Right cardiac atrium (tissue), 5 donors: ENCODE measurements at regions not wholly inside any gene's neighbourhood (a gene's known extent, or its start where the extent isn't known, plus 50 kb on each side); places are given as distances from the start of the nearest gene placed in this dataset.

Source experiments
- ATAC-seq, 2 donors: fragments of 200-7000 bp; cut with Tn5 transposase; one replicate each; pipeline versions ENCODE4 v1.8.0 to v1.9.1; 2020; ENCODE audit warnings: moderate library complexity in 2 of 2, mild to moderate bottlenecking in 1 of 2
- DNase-seq, 3 donors: peaks; one replicate each; pipeline ENCODE4 v3.0.0-alpha.2; 2020
- H3K27ac ChIP-seq: one replicate; pipeline ENCODE4 v1.5.1; 2013; ENCODE audit warnings: mild to moderate bottlenecking, low read length, control low read depth, moderate library complexity
- H3K27me3 ChIP-seq: one replicate; pipeline ENCODE4 v1.6.1; 2013; ENCODE audit not compliant: control insufficient read depth, insufficient read depth
- H3K4me1 ChIP-seq: one replicate; pipeline ENCODE4 v1.6.1; 2013; ENCODE audit warnings: low read length; ENCODE audit not compliant: control insufficient read depth, insufficient read depth
- H3K4me3 ChIP-seq: one replicate; pipeline ENCODE4 v1.5.1; 2013; ENCODE audit warnings: low read length, control low read depth
- H3K9me3 ChIP-seq: one replicate; pipeline ENCODE4 v1.6.1; 2013; ENCODE audit warnings: low read length; ENCODE audit not compliant: control insufficient read depth
- WGBS: extraction: QIAGEN DNeasy Blood & Tissue Kit; methylation state at CpG from one replicate; pipeline ENCODE4 v1.1.7; 2013; 5-methylcytosine and 5-hydroxymethylcytosine counted together
- intact Hi-C, 4 donors: fragments of 100-400 bp; cut with DNase I; formaldehyde crosslinking; loops; one replicate each; pipeline versions ENCODE4 v1.11.0 to v1.14.0; 2022 to 2023
- donor health status: healthy with polysubstance abuse.
- donor health status: DM: no; HTN: yes; CAD: no.
- donor health status: DM: no; HTN: no; CAD: no.
- donor health status: DM: no; HTN: yes; CAD: no; lungs with severe emphysema.
- donor health status: DM: yes; HTN: yes; CAD: no.

GRCh38 chr3:71966185-71966584 is 181.2 kb upstream of the PROK2 start:
- DNase-seq (no peak), ATAC-seq (no peak)
- intact Hi-C loops, result no loop called here
- no peaks in the 10 kb centered on the region for H3K27me3 ChIP-seq
- H3K9me3 ChIP-seq, result no peaks in the 10 kb centered on the region
- no peak overlapping the region for H3K27ac ChIP-seq
- H3K4me3 ChIP-seq, result no peak overlapping the region
- WGBS, result 57% methylated on average over 3 of the region's 3 CpGs
- no peaks in the 10 kb centered on the region for H3K4me1 ChIP-seq

GRCh38 chr3:71964170-71964569 is 179.2 kb upstream of the PROK2 start:
- 72% methylated on average over 1 of the region's 1 CpG for WGBS
- peak in 1 of 2 donors; percentile 21 for ATAC-seq
- DNase-seq, result no peak

GRCh38 chr3:71962561-71963240 is 177.8 kb upstream of the PROK2 start:
- no peak overlapping the region for H3K4me3 ChIP-seq
- no peak for ATAC-seq
- intact Hi-C loops, result no loop called here
- H3K27ac ChIP-seq, result no peak overlapping the region
- DNase-seq, result no peak
- H3K4me1 ChIP-seq, result no peaks in the 10 kb centered on the region
- H3K9me3 ChIP-seq, result no peaks in the 10 kb centered on the region
- H3K27me3 ChIP-seq, result no peaks in the 10 kb centered on the region
- 73% methylated on average over 8 of the region's 8 CpGs for WGBS

More at GRCh38 chr3:71964170-71964569, 179.2 kb upstream of the PROK2 start:
- Histone ChIP-seq H3K4me3 (no peak overlapping the region), H3K9me3 (no peaks in the 10 kb centered on the region), H3K27ac (no peak overlapping the region), H3K27me3 (no peaks in the 10 kb centered on the region), H3K4me1 (no peaks in the 10 kb centered on the region)
- intact Hi-C loops, result no loop called here

GRCh38 chr3:71961891-71962290 is 176.9 kb upstream of the PROK2 start:
- ATAC-seq (no peak), DNase-seq (no peak)
- 55% methylated on average over 2 of the region's 2 CpGs for WGBS
- no peaks in the 10 kb centered on the region for H3K4me1 ChIP-seq
- intact Hi-C loops, result no loop called here
- H3K9me3 ChIP-seq, result no peaks in the 10 kb centered on the region
- no peak overlapping the region for H3K27ac ChIP-seq
- no peaks in the 10 kb centered on the region for H3K27me3 ChIP-seq
- H3K4me3 ChIP-seq, result no peak overlapping the region

- no peak overlapping the region for H3K27ac ChIP-seq
- no peak overlapping the region for H3K4me3 ChIP-seq
- no peaks in the 10 kb centered on the region for H3K27me3 ChIP-seq
- ATAC-seq (no peak), DNase-seq (no peak)
- H3K4me1 ChIP-seq, result no peaks in the 10 kb centered on the region
- no peaks in the 10 kb centered on the region for H3K9me3 ChIP-seq
- WGBS, result 90% methylated on average over 2 of the region's 2 CpGs
- intact Hi-C loops, result no loop called here
Measured at GRCh38 chr3:71961378-71961777, 176.4 kb upstream of the PROK2 start.

GRCh38 chr3:71958533-71958932 is 173.6 kb upstream of the PROK2 start:
- DNase-seq (no peak), ATAC-seq (no peak)
- H3K27ac ChIP-seq, result no peak overlapping the region
- H3K27me3 ChIP-seq, result no peaks in the 10 kb centered on the region
- no peaks in the 10 kb centered on the region for H3K9me3 ChIP-seq
- peaks cover 2% of the 10 kb centered on the region for H3K4me1 ChIP-seq
- 81% methylated on average over 2 of the region's 2 CpGs for WGBS
- intact Hi-C loops, result loop anchor here in 2 of 4 donors (10.0 kb wide), 2 partner anchors 306 to 866 kb away; no protein-coding TSS in a partner anchor
- no peak overlapping the region for H3K4me3 ChIP-seq

- intact Hi-C loops, result loop anchor here in 2 of 4 donors (10.0 kb wide), 2 partner anchors 308 to 868 kb away; no protein-coding TSS in a partner anchor
- WGBS, result 91% methylated on average over 3 of the region's 3 CpGs
- H3K27ac ChIP-seq, result no peak overlapping the region
- DNase-seq, result no peak
- no peak overlapping the region for H3K4me3 ChIP-seq
- H3K27me3 ChIP-seq, result no peaks in the 10 kb centered on the region
- no peaks in the 10 kb centered on the region for H3K9me3 ChIP-seq
- peaks cover 2% of the 10 kb centered on the region for H3K4me1 ChIP-seq
- ATAC-seq, result peak in 1 of 2 donors; percentile 22
Measured at GRCh38 chr3:71956716-71957115, 171.8 kb upstream of the PROK2 start.

GRCh38 chr3:71956069-71956340 is 171.1 kb upstream of the PROK2 start:
- WGBS, result 63% methylated on average over 2 of the region's 2 CpGs

GRCh38 chr3:71955240-71956068 is 170.5 kb upstream of the PROK2 start:
- ATAC-seq (peak; percentile 68 to 76), DNase-seq (peak; percentile 69 to 90 (median 86))
- Histone ChIP-seq H3K9me3 (no peaks in the 10 kb centered on the region), H3K27me3 (no peaks in the 10 kb centered on the region), H3K4me3 (no peak overlapping the region), H3K4me1 (peaks cover 2% of the 10 kb centered on the region), H3K27ac (no peak overlapping the region)
- 40% methylated on average over 12 of the region's 12 CpGs for WGBS
- intact Hi-C loops, result loop anchor here in 2 of 4 donors (10.0 kb wide), 2 partner anchors 309 to 869 kb away; no protein-coding TSS in a partner anchor

More at GRCh38 chr3:71956069-71956340, 171.1 kb upstream of the PROK2 start:
- Histone ChIP-seq H3K27ac (no peak overlapping the region), H3K27me3 (no peaks in the 10 kb centered on the region), H3K4me3 (no peak overlapping the region), H3K4me1 (peaks cover 2% of the 10 kb centered on the region), H3K9me3 (no peaks in the 10 kb centered on the region)
- peak in 1 of 2 donors; percentile 20 for ATAC-seq
- DNase-seq, result no peak
- intact Hi-C loops, result loop anchor here in 2 of 4 donors (10.0 kb wide), 2 partner anchors 309 to 869 kb away; no protein-coding TSS in a partner anchor

- Histone ChIP-seq H3K4me1 (peaks cover 2% of the 10 kb centered on the region), H3K4me3 (no peak overlapping the region), H3K9me3 (no peaks in the 10 kb centered on the region), H3K27ac (no peak overlapping the region), H3K27me3 (no peaks in the 10 kb centered on the region)
- intact Hi-C loops, result loop anchor here in 3 of 4 donors (5.0 to 10.0 kb wide), 3 partner anchors 313 to 873 kb away; no protein-coding TSS in a partner anchor
- no peak for DNase-seq
- 65% methylated on average over 4 of the region's 4 CpGs for WGBS
- no peak for ATAC-seq
Measured at GRCh38 chr3:71951842-71952241, 166.9 kb upstream of the PROK2 start.

- no peak overlapping the region for H3K27ac ChIP-seq
- intact Hi-C loops, result loop anchor here in 3 of 4 donors (5.0 to 10.0 kb wide), 3 partner anchors 313 to 873 kb away; no protein-coding TSS in a partner anchor
- WGBS, result 83% methylated on average over 4 of the region's 4 CpGs
- no peak for DNase-seq
- no peak overlapping the region for H3K4me3 ChIP-seq
- ATAC-seq, result no peak
- peaks cover 2% of the 10 kb centered on the region for H3K4me1 ChIP-seq
- H3K27me3 ChIP-seq, result no peaks in the 10 kb centered on the region
- H3K9me3 ChIP-seq, result no peaks in the 10 kb centered on the region
Measured at GRCh38 chr3:71951361-71951760, 166.4 kb upstream of the PROK2 start.
